ENCODE measurements at regions not wholly inside any gene's neighbourhood (a gene's known extent, or its start where the extent isn't known, plus 50 kb on each side); places are given as distances from the start of the nearest gene placed in this dataset.

GRCh38 chr22:48600171-48600570, 1227.5 kb downstream of the BRD1 start:
- TF ChIP-seq, protein P1, sequence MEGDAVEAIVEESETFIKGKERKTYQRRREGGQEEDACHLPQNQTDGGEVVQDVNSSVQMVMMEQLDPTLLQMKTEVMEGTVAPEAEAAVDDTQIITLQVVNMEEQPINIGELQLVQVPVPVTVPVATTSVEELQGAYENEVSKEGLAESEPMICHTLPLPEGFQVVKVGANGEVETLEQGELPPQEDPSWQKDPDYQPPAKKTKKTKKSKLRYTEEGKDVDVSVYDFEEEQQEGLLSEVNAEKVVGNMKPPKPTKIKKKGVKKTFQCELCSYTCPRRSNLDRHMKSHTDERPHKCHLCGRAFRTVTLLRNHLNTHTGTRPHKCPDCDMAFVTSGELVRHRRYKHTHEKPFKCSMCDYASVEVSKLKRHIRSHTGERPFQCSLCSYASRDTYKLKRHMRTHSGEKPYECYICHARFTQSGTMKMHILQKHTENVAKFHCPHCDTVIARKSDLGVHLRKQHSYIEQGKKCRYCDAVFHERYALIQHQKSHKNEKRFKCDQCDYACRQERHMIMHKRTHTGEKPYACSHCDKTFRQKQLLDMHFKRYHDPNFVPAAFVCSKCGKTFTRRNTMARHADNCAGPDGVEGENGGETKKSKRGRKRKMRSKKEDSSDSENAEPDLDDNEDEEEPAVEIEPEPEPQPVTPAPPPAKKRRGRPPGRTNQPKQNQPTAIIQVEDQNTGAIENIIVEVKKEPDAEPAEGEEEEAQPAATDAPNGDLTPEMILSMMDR (IDR thresholded peaks at IDR 0.05) = no peak
- 88 to 93% (median 90%) methylated on average over 17 of the region's 17 CpGs for whole genome bisulfite sequencing, 3 donors
- Histone ChIP-seq H3K36me3 (ENCODE audit: insufficient read depth in 1 of 2, low read depth in 1 of 2) (no peaks in the 10 kb centered on the region), H3K4me3 (no peak overlapping the region), H3K27me3 (ENCODE audit: insufficient read depth in 3 of 3, low read length in 2 of 3) (no peaks in the 10 kb centered on the region), H3K9me3 (peaks cover 4% of the 10 kb centered on the region), H3K27ac (no peak overlapping the region), H3K4me1 (no peaks in the 10 kb centered on the region)
- intact Hi-C loops (cut with DNase I) = no loop called here
- ATAC-seq (no peak), DNase-seq (no peak)

DNA sequence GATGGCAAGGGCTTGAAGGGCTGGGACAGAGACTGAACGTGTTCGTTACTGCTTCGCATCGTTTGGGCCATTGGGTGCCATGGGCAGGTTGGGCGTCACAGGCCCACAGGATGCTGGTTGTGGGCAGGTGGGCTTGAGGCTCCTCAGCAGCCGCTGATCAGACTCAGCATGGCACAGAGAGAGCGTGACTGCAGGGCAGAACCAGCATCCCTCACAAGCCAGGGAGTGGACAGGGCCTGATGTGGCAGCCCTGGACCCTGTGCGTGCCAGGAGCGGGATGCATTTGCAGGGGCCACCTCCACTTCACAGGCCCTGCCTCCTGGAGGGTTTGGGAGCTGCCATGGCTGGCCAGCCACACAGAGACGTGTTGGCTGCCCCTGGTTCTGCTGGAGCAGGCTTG, 1228.3 kb downstream of the BRD1 start:
- H3K36me3 ChIP-seq (ENCODE audit: insufficient read depth in 1 of 2, low read depth in 1 of 2) = no peaks in the 10 kb centered on the region
- H3K4me3 ChIP-seq = no peak overlapping the region
- no peak for ATAC-seq
- H3K9me3 ChIP-seq = peaks cover 4% of the 10 kb centered on the region
- no peak overlapping the region for H3K27ac ChIP-seq
- H3K27me3 ChIP-seq (ENCODE audit: insufficient read depth in 3 of 3, low read length in 2 of 3) = no peaks in the 10 kb centered on the region
- intact Hi-C loops (cut with DNase I) = no loop called here
- TF ChIP-seq, protein P1 (IDR thresholded peaks at IDR 0.05) = no peak
- no peaks in the 10 kb centered on the region for H3K4me1 ChIP-seq
- DNase-seq = no peak
- WGBS, 3 donors = 90 to 92% (median 91%) methylated on average over 10 of the region's 10 CpGs

DNA sequence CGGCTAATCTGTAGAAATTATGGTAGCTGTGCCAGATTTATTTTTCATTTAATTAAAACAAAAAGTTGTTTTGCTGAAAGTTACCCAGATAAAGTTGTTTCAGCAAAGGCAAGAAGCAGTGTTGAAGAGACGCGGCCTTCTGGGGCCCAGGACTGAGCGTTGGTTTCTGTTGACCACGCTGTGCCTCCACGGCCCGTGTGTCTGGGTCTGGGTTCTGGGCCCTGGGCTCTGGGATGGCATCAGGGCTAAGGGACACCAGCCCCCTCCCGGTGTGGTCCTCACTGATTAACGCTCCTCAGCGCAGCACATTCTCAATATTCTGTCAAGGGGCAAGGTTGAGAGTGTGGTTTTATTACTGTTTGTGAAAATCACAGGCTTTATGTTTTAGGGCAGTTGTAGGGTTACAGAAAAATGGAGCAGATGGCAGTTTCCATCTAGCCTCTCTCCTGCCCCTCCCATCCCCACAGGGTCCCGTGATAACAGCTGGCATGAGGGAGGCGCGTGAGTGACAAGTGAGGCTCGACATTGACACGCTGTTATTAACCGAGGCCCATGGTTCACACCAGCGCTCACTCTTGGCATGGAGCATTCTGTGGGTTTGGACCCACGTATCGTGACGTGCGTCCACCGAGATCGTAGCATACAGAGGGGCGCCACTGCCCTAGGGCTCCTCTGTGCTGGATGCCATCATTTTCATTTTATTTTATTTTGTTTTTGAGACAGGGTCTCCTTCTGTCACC, 1231.4 kb downstream of the BRD1 start:
- no peaks in the 10 kb centered on the region for H3K4me1 ChIP-seq
- DNase-seq = no peak
- no peak overlapping the region for H3K4me3 ChIP-seq
- peaks cover 0 to 2% (median 0%) of the 10 kb centered on the region in 3 donors for H3K27me3 ChIP-seq (ENCODE audit: insufficient read depth in 3 of 3, low read length in 2 of 3)
- no peak overlapping the region for H3K27ac ChIP-seq
- no peaks in the 10 kb centered on the region for H3K36me3 ChIP-seq (ENCODE audit: insufficient read depth in 1 of 2, low read depth in 1 of 2)
- TF ChIP-seq, protein P1 (IDR thresholded peaks at IDR 0.05) = no peak
- H3K9me3 ChIP-seq = peaks cover 4% of the 10 kb centered on the region
- intact Hi-C loops (cut with DNase I) = no loop called here
- no peak for ATAC-seq
- WGBS, 3 donors = 66 to 76% (median 73%) methylated on average over 24 of the region's 24 CpGs

- Histone ChIP-seq H3K36me3 (ENCODE audit: insufficient read depth in 1 of 2, low read depth in 1 of 2) (no peaks in the 10 kb centered on the region), H3K27ac (no peak overlapping the region), H3K4me3 (no peak overlapping the region), H3K9me3 (peaks cover 4% of the 10 kb centered on the region), H3K27me3 (ENCODE audit: insufficient read depth in 3 of 3, low read length in 2 of 3) (peaks cover 0 to 2% (median 0%) of the 10 kb centered on the region in 3 donors), H3K4me1 (no peaks in the 10 kb centered on the region)
- TF ChIP-seq, protein P1 (IDR thresholded peaks at IDR 0.05) = no peak
- intact Hi-C loops (cut with DNase I) = no loop called here
- no peak for ATAC-seq
- WGBS, 3 donors = 47 to 60% (median 50%) methylated on average over 10 of the region's 10 CpGs
- DNase-seq = no peak
Measured at GRCh38 chr22:48595511-48595905, 1232.2 kb downstream of the BRD1 start.

All from psoas muscle (tissue), 7 donors.